HCT116 (cell line): ENCODE measurements at regions not wholly inside any gene's neighbourhood (a gene's known extent, or its start where the extent isn't known, plus 50 kb on each side); places are given as distances from the start of the nearest gene placed in this dataset.

Source experiments
- CEBPB ChIP-seq: IDR thresholded peaks from 2 replicates; pipeline ENCODE4 v1.6.1; 2012; ENCODE audit warnings: low read depth
- EZH2 ChIP-seq: fragments of 200-600 bp; sonication (generic); IDR thresholded peaks from 2 replicates; pipeline ENCODE4 v1.6.1; 2017; ENCODE audit warnings: antibody characterized with exemption, mixed run types
- EZH2phosphoT487 ChIP-seq: fragments of 200-600 bp; IDR thresholded peaks from 2 replicates; pipeline ENCODE4 v1.6.1; 2018; ENCODE audit warnings: antibody characterized with exemption, borderline replicate concordance
- JUND ChIP-seq: IDR thresholded peaks from 2 replicates; pipeline ENCODE4 v1.6.1; 2012
- POLR2A ChIP-seq: IDR thresholded peaks from 2 replicates; pipeline ENCODE4 v1.7.0; 2011; ENCODE audit warnings: borderline replicate concordance; ENCODE audit not compliant: insufficient read depth, insufficient read length; ENCODE audit errors: extremely low read depth
- POLR2AphosphoS5 ChIP-seq: IDR thresholded peaks from 2 replicates; pipeline ENCODE4 v1.6.1; 2011; ENCODE audit warnings: mild to moderate bottlenecking, low read depth, low read length, moderate library complexity
- SIN3A ChIP-seq: IDR thresholded peaks from 2 replicates; pipeline ENCODE4 v1.6.1; 2012; ENCODE audit warnings: low read depth
- SP1 ChIP-seq: IDR thresholded peaks from 2 replicates; pipeline ENCODE4 v1.6.1; 2012; ENCODE audit warnings: low read depth
- YY1 ChIP-seq: IDR thresholded peaks from 2 replicates; pipeline ENCODE4 v1.6.1; 2011; ENCODE audit warnings: low read length, low read depth, moderate library complexity, mild to moderate bottlenecking; ENCODE audit not compliant: insufficient replicate concordance; ENCODE audit errors: extremely low read depth
- ZNF274 ChIP-seq: fragments of 200-500 bp; sonication (Bioruptor generic); IDR thresholded peaks from 2 replicates; pipeline ENCODE4 v1.6.1; 2014; ENCODE audit warnings: mild to moderate bottlenecking, low read depth, low read length, inconsistent platforms
- TF ChIP-seq, protein P1 (sequence below), 3 experiments: fragments of 200-600 bp in 1 of 3; sonication (generic) in 1 of 3; IDR thresholded peaks in 2 of 3; conservative IDR thresholded peaks in 1 of 3; 2 replicates each; pipeline ENCODE4 v1.5.1; 2012 to 2017; ENCODE audit warnings: low read depth in 2 of 3, low read length in 2 of 3, antibody characterized with exemption in 1 of 3, borderline replicate concordance in 1 of 3, control low read depth in 1 of 3, mild to moderate bottlenecking in 1 of 3, mixed read lengths in 1 of 3, mixed run types in 1 of 3, moderate library complexity in 1 of 3; ENCODE audit not compliant: insufficient read depth in 1 of 3
- TF ChIP-seq, protein P2 (sequence below): IDR thresholded peaks from 2 replicates; pipeline ENCODE4 v1.6.1; 2012
- TF ChIP-seq, protein P3 (sequence below): IDR thresholded peaks from 2 replicates; pipeline ENCODE4 v1.6.1; 2012; ENCODE audit warnings: low read depth

DNA sequence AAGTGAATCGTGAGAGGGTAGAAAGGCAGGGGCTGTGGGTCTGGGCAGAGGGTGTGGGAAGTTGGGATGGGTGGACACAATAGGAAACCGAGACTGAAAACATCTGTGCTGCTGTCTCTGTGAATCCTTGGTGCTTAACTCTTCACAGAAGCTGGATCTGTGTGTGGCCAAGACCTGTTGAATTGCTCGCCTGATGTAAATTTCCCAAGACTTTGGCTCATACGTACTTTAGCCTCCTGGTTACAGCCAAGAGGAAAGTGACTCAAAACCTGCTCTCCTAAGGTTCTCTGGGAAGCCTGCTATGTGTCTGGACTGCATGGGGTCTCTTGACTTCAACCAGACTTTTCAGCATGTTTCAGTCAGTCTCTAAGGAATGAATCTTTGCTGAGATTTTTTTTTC, 270.3 kb downstream of the RWDD3 start:
- TF ChIP-seq, protein P1, sequence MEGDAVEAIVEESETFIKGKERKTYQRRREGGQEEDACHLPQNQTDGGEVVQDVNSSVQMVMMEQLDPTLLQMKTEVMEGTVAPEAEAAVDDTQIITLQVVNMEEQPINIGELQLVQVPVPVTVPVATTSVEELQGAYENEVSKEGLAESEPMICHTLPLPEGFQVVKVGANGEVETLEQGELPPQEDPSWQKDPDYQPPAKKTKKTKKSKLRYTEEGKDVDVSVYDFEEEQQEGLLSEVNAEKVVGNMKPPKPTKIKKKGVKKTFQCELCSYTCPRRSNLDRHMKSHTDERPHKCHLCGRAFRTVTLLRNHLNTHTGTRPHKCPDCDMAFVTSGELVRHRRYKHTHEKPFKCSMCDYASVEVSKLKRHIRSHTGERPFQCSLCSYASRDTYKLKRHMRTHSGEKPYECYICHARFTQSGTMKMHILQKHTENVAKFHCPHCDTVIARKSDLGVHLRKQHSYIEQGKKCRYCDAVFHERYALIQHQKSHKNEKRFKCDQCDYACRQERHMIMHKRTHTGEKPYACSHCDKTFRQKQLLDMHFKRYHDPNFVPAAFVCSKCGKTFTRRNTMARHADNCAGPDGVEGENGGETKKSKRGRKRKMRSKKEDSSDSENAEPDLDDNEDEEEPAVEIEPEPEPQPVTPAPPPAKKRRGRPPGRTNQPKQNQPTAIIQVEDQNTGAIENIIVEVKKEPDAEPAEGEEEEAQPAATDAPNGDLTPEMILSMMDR (IDR thresholded peaks at IDR 0.05 in 2 of 3, conservative IDR thresholded peaks at IDR 0.05 in 1 of 3; ENCODE audit: borderline replicate concordance in 1 of 3, insufficient read depth in 1 of 3, low read depth in 2 of 3, low read length in 2 of 3) = no peak
- no peak for TF ChIP-seq ZNF274
- TF ChIP-seq POLR2A = no peak
- TF ChIP-seq EZH2 = no peak
- no peak for TF ChIP-seq POLR2AphosphoS5
- TF ChIP-seq JUND = no peak
- TF ChIP-seq, protein P2, sequence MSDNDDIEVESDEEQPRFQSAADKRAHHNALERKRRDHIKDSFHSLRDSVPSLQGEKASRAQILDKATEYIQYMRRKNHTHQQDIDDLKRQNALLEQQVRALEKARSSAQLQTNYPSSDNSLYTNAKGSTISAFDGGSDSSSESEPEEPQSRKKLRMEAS = no peak
- no peak for TF ChIP-seq YY1
- TF ChIP-seq SP1 = no peak
- TF ChIP-seq, protein P3, sequence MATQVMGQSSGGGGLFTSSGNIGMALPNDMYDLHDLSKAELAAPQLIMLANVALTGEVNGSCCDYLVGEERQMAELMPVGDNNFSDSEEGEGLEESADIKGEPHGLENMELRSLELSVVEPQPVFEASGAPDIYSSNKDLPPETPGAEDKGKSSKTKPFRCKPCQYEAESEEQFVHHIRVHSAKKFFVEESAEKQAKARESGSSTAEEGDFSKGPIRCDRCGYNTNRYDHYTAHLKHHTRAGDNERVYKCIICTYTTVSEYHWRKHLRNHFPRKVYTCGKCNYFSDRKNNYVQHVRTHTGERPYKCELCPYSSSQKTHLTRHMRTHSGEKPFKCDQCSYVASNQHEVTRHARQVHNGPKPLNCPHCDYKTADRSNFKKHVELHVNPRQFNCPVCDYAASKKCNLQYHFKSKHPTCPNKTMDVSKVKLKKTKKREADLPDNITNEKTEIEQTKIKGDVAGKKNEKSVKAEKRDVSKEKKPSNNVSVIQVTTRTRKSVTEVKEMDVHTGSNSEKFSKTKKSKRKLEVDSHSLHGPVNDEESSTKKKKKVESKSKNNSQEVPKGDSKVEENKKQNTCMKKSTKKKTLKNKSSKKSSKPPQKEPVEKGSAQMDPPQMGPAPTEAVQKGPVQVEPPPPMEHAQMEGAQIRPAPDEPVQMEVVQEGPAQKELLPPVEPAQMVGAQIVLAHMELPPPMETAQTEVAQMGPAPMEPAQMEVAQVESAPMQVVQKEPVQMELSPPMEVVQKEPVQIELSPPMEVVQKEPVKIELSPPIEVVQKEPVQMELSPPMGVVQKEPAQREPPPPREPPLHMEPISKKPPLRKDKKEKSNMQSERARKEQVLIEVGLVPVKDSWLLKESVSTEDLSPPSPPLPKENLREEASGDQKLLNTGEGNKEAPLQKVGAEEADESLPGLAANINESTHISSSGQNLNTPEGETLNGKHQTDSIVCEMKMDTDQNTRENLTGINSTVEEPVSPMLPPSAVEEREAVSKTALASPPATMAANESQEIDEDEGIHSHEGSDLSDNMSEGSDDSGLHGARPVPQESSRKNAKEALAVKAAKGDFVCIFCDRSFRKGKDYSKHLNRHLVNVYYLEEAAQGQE = no peak
- TF ChIP-seq CEBPB = no peak
- TF ChIP-seq EZH2phosphoT487 = no peak
- TF ChIP-seq SIN3A = no peak
